ENCODE measurements at regions not wholly inside any gene's neighbourhood (a gene's known extent, or its start where the extent isn't known, plus 50 kb on each side); places are given as distances from the start of the nearest gene placed in this dataset.
"Not testable (repeated sequence)": the region's sequence is repeated elsewhere in the genome, so short reads cannot be mapped to it uniquely, and the experiment has no call there.

DNA sequence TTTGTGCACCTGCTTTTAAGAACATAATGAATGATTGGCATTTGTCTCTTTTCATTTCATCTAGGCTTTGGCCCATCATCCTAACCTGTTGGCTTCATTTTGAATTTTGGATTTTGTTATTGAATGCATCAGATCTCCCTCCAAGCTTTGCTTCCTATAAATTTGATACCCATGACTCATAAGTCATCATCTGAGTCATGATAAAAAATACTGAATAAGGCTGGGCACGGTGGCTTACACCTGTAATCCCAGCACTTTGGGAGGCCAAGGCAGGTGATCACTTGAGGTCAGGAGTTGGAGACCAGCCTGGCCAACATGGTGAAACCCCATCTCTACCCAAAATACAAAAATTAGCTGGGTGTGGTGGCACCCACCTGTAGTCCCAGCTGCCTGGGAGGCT lies 139.5 kb upstream of the CRHR1 start:
- DNase-seq (ENCODE audit: low spot score); intact Hi-C loops (cut with DNase I): not testable (repeated sequence)

DNA sequence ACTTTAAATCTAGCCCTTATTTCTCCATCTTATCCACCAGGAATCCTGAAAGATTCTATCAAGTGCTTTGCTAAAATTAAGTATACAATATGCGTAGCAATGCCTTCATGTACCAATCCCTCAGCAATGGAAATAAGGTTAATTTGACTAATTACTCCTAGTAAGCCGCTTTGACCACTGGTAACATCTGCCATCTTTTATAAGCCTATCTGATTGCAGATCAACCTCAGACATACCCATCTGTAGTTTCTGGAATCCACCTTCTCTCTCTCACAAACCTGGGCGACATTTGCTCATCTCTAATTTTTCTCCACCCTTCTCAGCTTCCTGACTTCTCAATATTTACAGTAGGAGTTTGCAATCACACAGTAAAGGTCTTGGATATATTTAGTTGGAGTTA lies 138.8 kb upstream of the CRHR1 start:
- intact Hi-C loops (cut with DNase I): no loop called here
- DNase-seq (ENCODE audit: low spot score): no peak

DNA sequence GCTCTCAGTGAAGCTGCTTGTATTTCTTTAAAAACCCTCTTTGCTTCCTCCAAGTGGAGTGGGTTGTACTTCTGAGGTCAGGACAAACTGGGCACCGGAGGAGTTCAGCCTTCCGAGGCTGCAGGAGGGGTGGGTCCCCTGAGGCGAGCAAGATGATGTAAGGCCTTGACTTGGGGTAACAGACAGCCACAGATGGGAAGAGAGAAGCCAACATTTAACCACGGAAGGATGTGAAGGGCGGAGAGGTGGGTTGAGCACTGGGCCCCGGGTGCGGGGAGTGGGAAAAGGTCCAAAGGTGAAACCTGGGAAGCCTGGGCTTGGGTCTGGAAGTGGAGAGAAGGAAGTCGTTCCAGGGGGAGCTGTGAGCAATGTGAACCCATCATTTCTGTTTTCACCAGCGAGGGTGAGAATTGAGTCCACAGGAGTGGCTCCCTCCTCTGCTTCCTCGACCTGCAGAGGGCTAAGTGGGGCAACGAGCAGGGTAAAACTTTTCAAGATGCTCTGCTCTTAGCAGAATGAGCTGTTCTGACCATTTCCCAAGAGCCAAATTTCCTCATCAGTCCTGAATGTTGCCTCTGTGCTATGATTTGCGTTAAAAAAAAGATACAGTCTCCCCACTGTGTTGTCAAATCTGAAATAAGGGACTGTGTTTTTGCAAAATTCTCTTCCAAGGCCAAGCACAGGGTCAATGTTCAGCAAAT lies 137.7 kb upstream of the CRHR1 start:
- no peak for DNase-seq (ENCODE audit: low spot score)
- intact Hi-C loops (cut with DNase I): no loop called here

DNA sequence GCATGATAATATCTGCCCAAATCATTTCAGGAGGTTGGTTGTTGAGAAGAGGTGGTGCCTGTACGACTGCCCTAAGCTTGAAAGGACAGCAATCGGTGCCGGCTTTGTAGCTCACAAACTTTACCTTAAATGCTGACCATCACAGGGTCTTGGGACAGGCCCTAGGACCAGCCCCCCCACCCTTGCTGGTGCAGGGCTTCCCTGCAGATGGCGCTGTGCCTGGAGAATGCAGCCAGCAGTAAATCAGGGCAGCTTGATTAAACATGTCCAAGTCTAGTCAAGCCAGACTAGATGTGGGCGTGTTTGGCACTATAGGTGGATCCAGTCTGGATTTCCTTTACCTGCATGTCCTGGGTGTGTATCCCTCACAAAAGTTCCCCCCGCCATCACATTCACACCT lies 135.5 kb upstream of the CRHR1 start:
- intact Hi-C loops (cut with DNase I): no loop called here
- DNase-seq (ENCODE audit: low spot score): no peak

DNA sequence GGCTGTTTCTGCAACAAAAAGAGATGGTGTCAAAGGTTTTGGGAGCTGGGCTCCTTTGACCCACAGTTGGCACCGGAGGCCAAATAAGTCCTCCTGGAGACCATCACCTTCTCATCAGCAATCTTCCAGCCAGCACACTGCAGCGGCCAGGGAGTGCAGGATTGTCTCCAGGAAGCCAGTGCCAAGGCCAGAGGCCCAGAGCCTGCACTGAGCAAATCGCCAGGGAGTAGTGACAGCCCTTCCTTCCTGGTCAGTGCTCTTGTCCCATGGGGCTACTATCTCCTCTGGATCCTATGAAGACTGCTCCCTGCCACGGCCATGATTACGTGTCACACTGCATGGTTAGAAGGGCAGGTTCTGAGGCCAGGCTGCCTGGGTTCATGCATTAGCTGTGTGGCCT lies 134.3 kb upstream of the CRHR1 start:
- intact Hi-C loops (cut with DNase I): no loop called here
- no peak for DNase-seq (ENCODE audit: low spot score)

DNA sequence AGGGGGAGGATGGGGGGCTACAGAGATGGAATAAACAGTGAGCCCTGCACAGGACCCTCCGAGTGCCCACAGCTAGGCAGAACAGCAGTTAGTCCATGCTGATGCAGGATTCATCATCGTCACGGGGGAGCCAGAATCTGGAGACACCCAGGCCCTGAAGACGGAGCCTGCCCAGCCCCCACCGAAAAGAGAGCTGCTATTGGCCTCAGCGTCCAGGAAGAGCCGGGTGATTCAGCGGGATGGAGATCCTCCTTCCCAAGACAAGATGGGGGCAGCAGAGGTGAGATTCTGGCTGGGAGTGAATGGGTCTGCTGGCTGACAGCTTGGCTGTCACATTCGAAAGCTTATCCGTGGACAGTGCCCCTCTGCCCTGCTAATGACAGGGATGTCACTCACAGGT lies 133.6 kb upstream of the CRHR1 start:
- no peak for DNase-seq (ENCODE audit: low spot score)
- intact Hi-C loops (cut with DNase I): no loop called here

DNA sequence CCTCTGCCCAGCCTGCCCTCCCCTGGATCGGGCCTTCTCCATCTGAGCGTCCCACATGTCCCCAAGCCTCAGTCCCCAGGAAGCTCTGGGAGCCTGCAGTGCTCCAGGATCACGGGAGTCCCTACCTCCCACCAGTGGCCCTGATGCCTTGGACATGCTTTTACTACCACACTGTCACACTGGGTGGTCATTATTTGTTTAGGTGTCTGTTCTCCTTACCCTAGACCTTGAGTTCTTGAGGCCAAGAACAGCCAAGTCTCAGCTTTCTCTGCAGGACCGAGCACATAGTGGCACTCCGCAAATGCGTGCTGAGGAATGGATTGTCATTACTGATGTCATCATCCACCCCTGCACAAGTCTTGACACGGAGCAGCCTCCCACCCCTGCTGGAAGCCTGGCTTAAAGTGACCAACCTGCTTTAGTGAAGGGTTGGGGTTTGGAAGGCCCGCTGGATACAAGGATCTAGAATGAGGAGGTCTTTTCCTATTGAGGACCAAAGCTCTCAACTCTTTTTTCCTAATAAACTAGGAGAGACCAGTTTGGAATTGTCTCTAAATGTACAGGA lies 132.9 kb upstream of the CRHR1 start:
- intact Hi-C loops (cut with DNase I): no loop called here
- no peak for DNase-seq (ENCODE audit: low spot score)

DNA sequence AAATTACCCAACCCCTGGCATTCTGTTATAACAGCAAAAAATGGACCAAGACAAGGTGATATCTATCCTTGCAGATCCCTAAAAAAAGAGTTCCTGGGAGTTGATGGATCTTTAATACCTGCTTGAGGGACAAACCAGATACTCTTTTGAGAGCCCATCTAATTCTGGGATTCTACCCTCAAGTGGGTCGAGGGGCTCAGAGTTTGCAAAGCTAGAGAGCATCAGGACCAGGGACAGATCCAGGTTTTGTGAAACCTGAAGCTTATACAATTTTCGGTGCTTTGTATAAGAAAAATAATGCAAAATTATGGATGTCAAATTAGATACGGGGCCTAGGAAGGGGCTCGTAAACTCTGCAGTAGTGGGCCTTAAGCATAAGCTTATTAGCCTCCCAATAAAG lies 130.5 kb upstream of the CRHR1 start:
- intact Hi-C loops (cut with DNase I): no loop called here
- no peak for DNase-seq (ENCODE audit: low spot score)

DNA sequence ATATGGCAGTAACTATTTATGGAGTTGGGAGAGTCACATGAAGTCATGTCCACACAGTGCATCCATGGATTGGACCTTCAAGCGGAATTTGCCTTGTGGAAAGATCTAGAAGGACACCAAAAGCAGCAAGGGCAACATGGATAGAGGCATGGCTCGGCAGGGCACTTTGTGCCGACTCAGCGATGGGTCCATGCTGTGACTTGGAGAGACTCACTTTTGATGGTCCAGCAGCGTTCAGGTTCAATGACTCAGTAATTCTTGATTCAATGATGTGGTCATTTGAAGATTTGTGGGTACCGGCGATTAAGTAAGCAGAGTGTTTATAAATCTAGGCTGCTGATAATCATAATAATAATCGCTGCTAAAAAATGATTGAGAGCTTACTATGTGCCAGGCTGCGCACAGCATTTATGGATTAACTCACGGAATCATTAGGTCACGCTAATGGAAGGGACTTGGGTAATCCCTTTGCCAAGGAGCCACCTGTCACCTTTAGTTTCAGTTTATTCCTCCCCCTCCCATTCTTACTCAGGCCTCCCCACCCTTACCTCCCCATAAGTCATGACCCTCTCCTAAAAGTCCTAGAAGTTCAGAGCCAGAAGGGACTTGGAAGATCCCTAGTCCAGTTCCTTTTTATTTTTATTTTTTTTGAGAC lies 127.5 kb upstream of the CRHR1 start:
- DNase-seq (ENCODE audit: low spot score): no peak
- intact Hi-C loops (cut with DNase I): no loop called here

DNA sequence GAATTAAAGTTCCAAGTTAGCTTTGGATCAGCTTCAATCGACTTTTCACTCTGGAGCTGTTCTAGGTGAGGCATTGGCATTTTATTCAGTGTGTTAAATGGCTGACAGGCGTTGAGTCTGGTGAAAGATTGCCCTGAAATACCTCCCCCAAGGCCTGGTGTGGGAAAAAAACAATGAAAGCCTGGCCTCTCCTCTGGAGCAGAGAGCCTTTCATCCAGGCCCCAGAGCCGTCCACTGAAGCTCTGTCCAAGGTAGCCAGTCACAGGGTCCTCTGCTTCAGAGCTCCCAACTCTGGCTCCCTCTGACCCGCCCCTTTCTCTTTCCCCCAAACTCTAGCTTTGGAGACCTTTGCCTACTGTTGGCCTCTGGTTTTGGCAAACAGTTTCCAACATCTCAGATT lies 123.6 kb upstream of the CRHR1 start:
- intact Hi-C loops (cut with DNase I): no loop called here
- no peak for DNase-seq (ENCODE audit: low spot score)

DNA sequence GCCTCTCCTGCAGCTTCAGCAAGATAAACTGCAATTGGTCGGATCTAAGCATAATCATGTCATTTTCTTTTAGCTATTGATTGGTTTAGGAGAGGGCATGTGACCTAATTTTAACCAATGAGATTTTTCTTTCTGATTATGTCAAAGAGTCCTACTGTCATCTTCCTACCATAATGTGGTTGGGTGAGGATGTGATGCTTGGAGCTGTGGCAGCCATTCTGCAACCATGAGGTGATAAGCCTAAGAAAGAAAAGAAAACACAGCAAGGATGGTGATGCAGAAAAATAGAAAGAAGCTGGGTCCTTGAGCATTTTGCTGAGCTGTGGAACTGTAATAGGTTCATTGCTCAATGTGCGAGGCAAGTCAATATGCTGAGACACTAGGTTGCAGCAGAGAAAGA lies 121.7 kb upstream of the CRHR1 start:
- intact Hi-C loops (cut with DNase I): no loop called here
- no peak for DNase-seq (ENCODE audit: low spot score)

DNA sequence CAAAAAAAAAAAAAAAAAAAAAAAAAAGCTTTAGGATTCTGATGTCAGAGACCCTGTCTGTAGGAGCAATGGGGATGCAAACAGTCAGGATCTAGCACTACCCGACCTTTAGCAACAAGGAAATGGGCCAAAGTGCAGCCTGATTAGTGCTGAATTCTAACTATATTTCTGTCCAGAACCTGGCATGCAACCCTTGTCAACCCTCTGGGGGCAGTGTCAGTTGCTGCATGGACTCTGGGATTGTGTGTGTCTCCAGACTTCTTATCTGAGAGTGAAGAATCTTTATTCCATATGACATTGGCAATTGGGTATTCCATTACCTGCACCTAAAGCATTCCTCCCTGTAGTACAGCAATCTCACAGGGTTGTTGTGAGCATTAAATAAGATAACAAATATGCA lies 120.3 kb upstream of the CRHR1 start:
- intact Hi-C loops (cut with DNase I): no loop called here
- no peak for DNase-seq (ENCODE audit: low spot score)

DNA sequence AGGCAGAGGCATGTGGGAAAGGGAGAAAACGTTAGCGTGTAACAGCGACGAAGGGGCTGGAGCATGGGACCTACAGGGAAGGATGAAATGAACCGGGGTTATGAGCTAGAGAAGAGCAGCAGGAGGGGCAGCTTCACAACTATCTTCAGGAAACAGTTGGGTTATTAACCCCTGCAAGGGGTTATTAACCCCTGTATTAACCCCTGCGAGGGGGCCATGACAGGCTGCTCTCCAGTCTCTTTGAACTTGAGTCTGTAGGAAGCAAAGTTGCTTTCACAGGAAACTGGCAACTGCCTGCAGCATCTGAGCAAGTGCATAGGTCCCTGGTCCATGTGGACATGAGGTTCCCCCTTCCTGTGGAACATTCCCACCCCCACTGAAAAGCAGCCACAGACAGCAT lies 119.2 kb upstream of the CRHR1 start:
- intact Hi-C loops (cut with DNase I): no loop called here
- no peak for DNase-seq (ENCODE audit: low spot score)

DNA sequence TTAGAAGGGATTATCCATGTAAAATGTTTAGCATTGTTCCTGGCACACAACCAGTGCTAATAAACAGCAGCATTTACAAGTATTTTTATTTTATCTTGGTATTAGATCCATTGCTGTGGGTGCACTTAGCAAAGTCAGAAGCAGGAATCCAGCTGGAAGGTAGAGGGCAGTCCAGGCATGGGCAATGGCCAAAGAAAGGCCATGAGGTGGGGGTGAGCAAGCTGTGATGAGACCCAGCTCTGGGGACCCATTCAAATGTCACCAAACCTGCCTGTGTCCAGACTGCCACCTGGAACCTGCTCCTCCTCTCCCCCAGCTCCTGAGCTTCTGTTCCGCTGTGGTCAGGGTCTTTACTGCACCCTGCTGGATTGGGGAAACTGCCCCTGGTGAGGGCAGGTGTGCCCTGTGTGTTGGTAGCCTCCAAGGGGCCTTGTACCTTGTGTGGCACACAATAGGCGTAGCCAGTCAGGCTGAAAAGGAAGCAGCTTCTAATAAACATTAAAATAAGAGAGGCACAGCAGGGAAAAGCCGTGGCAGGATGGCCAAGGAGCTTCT lies 118.0 kb upstream of the CRHR1 start:
- DNase-seq (ENCODE audit: low spot score): no peak
- intact Hi-C loops (cut with DNase I): no loop called here

DNA sequence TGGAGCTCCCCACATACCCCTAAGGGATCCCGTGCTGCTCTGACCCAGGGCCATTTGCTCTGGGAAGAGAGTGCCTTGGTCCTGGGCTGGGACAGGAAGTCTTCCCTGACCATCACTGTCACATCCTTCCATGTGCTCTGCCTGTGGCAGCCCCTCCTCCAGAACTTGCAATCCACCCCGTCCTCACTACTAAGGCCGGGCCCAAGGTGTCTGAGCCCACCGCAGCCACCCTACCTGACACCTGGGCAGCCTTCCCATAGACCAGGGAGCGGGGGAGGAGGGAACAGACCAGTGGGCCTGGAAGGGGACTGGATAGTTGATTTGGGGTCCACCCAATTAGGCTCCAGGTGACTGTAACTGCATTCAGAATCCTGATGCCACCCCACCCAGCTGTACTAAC lies 117.5 kb upstream of the CRHR1 start:
- no peak for DNase-seq (ENCODE audit: low spot score)
- intact Hi-C loops (cut with DNase I): no loop called here

DNA sequence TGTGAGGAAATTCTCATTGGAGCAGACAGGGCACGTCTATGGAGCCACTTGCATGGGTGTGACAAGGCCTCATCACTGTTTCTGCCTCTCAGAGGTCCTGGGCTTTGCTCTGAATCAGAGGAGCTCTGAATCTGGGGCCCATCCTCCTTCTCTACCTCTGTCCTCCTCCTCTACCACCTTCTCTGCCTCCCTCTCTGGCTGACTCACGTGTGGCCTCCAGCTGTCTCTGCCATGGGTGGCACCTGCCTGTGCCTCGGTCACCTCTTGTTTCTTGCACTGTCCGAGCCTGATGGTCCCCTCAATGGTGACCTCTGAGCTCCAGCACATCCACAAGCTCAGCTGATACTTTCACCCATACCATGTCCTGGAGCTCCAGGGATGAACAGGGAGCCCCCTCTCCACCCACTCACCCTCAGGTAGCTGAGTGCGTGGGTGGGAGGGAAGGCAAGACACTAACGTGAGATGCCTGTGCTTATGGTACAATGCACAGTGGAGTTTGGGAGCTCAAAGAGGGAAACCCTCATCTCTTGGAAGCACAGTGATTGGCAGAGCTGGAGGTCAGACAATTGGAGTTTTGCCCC lies 116.4 kb upstream of the CRHR1 start:
- DNase-seq (ENCODE audit: low spot score): no peak
- intact Hi-C loops (cut with DNase I): no loop called here

DNA sequence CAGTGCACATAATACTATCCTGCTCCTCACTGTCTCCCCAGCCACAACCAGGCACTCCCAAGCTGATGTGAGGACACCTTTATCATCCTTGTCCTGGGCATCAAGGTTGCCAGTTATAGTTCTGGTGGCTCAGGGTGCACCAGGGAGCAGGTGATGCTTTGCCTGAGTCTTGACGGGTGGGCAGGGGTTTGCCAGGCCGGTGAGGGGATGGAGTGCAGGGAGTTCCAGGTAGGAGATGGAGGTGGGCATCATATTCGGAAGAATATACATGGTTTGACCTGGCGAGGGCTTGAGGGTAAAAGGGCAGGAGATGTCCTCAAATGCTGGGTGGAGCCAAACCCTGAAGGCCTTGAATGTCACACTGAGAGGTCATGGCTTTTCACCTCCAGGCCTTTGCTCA lies 115.8 kb upstream of the CRHR1 start:
- intact Hi-C loops (cut with DNase I): no loop called here
- DNase-seq (ENCODE audit: low spot score): no peak

DNA sequence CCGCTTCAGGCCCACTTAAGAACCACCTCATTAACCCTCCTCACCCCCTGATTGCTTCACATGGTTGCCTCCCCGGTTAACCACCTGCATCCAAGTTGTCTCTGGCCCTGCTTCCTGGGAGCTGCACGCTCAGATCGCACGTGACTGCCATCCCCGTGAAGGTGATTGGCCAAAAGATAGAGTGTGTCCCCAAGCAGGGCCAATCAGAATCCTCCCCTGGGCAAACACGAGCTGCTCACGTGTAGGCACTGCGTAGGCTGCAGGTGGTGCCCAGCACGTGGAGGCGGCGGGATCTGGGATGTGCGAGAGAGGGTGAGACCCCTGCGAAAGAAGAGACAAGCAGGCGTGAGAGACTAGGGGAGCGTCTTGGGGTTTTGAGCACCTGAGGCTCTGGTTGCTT lies 111.8 kb upstream of the CRHR1 start:
- intact Hi-C loops (cut with DNase I): no loop called here
- DNase-seq (ENCODE audit: low spot score): no peak

DNA sequence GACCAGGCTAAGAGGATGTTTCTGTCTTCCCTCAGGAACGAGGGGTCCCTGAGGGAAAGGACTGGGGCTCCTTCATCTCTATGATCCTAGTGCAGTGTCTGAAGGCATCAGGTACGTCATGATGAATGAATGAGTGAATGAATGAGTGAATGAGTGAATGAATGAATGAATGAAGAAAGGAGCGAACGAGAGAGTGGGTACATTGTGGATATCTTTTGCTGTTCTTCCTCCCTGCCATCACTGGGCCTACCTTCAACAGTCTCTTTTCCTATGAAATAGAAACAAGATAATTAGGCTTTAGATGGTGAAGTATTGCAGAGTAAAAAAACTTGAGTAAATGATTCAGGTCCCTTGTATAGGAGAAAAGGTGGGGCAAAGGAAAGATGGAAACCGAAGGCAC lies 111.3 kb upstream of the CRHR1 start:
- intact Hi-C loops (cut with DNase I): no loop called here
- DNase-seq (ENCODE audit: low spot score): no peak

DNA sequence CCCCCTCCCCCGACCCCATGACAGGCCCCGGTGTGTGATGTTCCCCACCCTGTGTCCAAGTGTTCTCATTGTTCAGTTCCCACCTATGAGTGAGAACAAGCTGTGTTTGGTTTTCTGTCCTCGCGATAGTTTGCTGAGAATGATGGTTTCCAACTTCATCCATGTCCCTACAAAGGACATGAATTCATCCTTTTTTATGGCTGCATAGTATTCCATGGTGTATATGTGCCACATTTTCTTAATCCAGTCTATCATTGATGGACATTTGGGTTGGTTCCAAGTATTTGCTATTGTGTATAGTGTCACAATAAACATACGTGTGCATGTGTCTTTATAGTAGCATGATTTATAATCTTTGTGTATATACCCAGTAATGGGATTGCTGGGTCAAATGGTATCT lies 110.4 kb upstream of the CRHR1 start:
- DNase-seq (ENCODE audit: low spot score); intact Hi-C loops (cut with DNase I): not testable (repeated sequence)

DNA sequence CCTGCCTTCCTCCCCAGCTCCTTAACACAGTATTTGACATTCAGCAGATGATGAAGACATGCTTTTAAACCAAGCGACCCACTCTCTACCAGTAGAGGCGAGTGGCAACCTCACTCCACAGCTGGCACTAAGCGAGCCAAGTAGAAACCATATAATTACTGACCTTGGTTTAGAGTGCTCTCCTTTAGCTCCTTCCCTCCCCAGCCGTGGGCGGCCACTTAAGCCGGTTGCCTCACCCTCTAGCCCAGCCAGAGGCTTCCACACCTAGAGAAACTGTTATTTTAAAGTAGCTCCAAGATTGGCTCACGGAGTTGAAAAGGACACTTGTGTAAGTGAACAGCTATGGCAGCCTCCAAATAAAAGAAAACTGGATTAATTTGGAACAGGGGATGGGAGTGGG lies 109.1 kb upstream of the CRHR1 start:
- intact Hi-C loops (cut with DNase I): no loop called here
- no peak for DNase-seq (ENCODE audit: low spot score)

Data from cardiac septum (tissue), 1 donor.